OCI-LY3 (cell line): ENCODE measurements at regions not wholly inside any gene's neighbourhood (a gene's known extent, or its start where the extent isn't known, plus 50 kb on each side); places are given as distances from the start of the nearest gene placed in this dataset.

ENCODE experiments used
- CTCF ChIP-seq: fragments of 200-600, 300-600 bp; sonication (generic); IDR thresholded peaks from 2 replicates; pipeline ENCODE4 v1.5.1; 2014; ENCODE audit warnings: antibody characterized with exemption, low read length, low read depth
- EZH2phosphoT487 ChIP-seq: fragments of 200-600 bp; shearing (Covaris generic); IDR thresholded peaks from 2 replicates; pipeline ENCODE4 v1.6.1; 2018; ENCODE audit warnings: antibody characterized with exemption, mixed run types, low read depth

GRCh38 chr18:42296192-42296591 lies 341.2 kb downstream of the PIK3C3 start:
- no peak for TF ChIP-seq CTCF
- TF ChIP-seq EZH2phosphoT487, result no peak
